Adrenal gland (tissue), 9 donors: ENCODE measurements at regions not wholly inside any gene's neighbourhood (a gene's known extent, or its start where the extent isn't known, plus 50 kb on each side); places are given as distances from the start of the nearest gene placed in this dataset.

ENCODE experiments used
- DNase-seq, 7 donors: peaks; one replicate each; pipeline ENCODE4 v3.0.0-alpha.2; 2019 to 2020
- H3K27ac ChIP-seq, 5 donors: fragments of 200-600 bp; sonication (generic) in 4 of 5; 1 replicate in 3 of 5; 2 replicates in 2 of 5; pipeline versions ENCODE4 v1.5.1 to v1.8.0; 2016 to 2020; ENCODE audit warnings: mild to moderate bottlenecking in 1 of 5
- H3K27me3 ChIP-seq: fragments of 200-600 bp; 2 replicates; pipeline ENCODE4 v1.8.0; 2021
- H3K36me3 ChIP-seq, 2 donors: fragments of 200-600 bp; replicated peaks in 1 of 2; 1 replicate in 1 of 2; 2 replicates in 1 of 2; pipeline versions ENCODE4 v1.5.1 to v1.8.0; 2018 to 2022
- H3K4me1 ChIP-seq, 2 donors: fragments of 200-600 bp; replicated peaks in 1 of 2; 1 replicate in 1 of 2; 2 replicates in 1 of 2; pipeline versions ENCODE4 v1.5.1 to v1.8.0; 2018 to 2021
- H3K4me3 ChIP-seq, 4 donors: fragments of 200-600 bp; sonication (generic) in 3 of 4; one replicate each; pipeline ENCODE4 v1.5.1; 2016 to 2018
- H3K9me3 ChIP-seq, 3 donors: fragments of 200-600 bp; sonication (generic) in 1 of 3; replicated peaks in 1 of 3; 1 replicate in 2 of 3; 2 replicates in 1 of 3; pipeline versions ENCODE4 v1.5.1 to v1.8.0; 2016 to 2021
- POLR2A ChIP-seq, 2 donors: fragments of 450-650 bp; IDR thresholded peaks; one replicate each; pipeline ENCODE4 v1.6.1; 2017; ENCODE audit warnings: antibody characterized with exemption in 2 of 2, mild to moderate bottlenecking in 2 of 2, moderate library complexity in 1 of 2
- WGBS, 4 donors: extraction: QIAGEN DNeasy Blood & Tissue Kit in 2 of 4; methylation state at CpG; one replicate each; pipeline versions ENCODE4 v1.1.5 to v1.1.7; 2013 to 2017; 5-methylcytosine and 5-hydroxymethylcytosine counted together
- intact Hi-C, 2 donors: fragments of 100-400 bp; cut with DNase I; formaldehyde crosslinking; loops; one replicate each; pipeline versions ENCODE4 v1.14.1 to v1.15.0; 2022 to 2023
- TF ChIP-seq, protein P1 (sequence below), 6 experiments: fragments of 450-650 bp in 4 of 6; fragments of 200-600 bp in 2 of 6; sonication (generic) in 1 of 6; IDR thresholded peaks; 1 replicate in 5 of 6; 2 replicates in 1 of 6; pipeline versions ENCODE4 v1.5.1 to v1.8.0; 2016 to 2021; ENCODE audit warnings: antibody characterized with exemption in 6 of 6, mild to moderate bottlenecking in 2 of 6, moderate library complexity in 1 of 6
- donor health status: healthy with polysubstance abuse.
- donor health status: Bipolar disorder and iron deficiency.
- donor health status: DM: yes; HTN: yes; CAD: no.
- donor health status: DM: no; HTN: no; CAD: no.
- donor health status: DM: no; HTN: no; CAD: no.

DNA sequence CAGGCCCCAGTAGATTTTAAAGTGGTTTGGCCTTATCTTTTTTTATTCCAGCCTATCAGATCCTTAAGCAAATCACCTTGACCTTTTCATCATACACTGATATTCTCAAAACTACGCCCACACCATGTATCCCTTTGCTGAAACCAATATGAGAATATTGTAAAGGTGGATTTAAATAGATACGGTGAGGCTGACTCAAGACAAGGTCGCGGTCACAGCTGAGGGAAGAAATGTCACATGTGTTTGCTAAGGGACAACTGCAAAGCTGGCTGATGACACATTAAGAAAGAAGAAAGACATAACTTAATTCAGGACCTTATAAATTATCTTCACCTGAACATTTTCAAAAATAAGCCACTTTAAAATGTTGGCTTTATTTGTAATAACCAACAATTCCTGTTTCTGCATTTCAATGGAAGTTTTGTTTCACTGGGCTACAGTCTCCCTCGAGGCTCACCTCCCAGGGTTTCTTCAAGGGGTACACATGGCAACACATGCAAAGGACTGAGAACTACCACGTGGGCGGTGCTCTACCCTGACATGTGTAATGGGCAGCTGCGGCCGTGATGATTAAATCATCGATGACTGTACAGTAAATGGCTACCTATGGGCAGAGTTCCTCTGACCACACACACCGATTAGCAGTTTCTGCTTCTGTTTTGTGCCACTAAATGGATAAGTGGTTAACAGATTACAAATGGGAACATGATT is 189.5 kb downstream of the SIPA1L2 start:
- DNase-seq: peak in 3 of 7 donors; percentile 10 to 60 (median 27)
- TF ChIP-seq, protein P1, sequence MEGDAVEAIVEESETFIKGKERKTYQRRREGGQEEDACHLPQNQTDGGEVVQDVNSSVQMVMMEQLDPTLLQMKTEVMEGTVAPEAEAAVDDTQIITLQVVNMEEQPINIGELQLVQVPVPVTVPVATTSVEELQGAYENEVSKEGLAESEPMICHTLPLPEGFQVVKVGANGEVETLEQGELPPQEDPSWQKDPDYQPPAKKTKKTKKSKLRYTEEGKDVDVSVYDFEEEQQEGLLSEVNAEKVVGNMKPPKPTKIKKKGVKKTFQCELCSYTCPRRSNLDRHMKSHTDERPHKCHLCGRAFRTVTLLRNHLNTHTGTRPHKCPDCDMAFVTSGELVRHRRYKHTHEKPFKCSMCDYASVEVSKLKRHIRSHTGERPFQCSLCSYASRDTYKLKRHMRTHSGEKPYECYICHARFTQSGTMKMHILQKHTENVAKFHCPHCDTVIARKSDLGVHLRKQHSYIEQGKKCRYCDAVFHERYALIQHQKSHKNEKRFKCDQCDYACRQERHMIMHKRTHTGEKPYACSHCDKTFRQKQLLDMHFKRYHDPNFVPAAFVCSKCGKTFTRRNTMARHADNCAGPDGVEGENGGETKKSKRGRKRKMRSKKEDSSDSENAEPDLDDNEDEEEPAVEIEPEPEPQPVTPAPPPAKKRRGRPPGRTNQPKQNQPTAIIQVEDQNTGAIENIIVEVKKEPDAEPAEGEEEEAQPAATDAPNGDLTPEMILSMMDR (IDR thresholded peaks at IDR 0.05): no peak
- no peak for TF ChIP-seq POLR2A (IDR thresholded peaks at IDR 0.05)
- no peaks in the 10 kb centered on the region for H3K36me3 ChIP-seq
- no peaks in the 10 kb centered on the region for H3K27me3 ChIP-seq
- peak overlapping the region in 1 of 5 donors; percentile 38 for H3K27ac ChIP-seq
- WGBS, 4 donors: 57 to 71% (median 61%) methylated on average over 11 of the region's 11 CpGs
- intact Hi-C loops: no loop called here
- H3K4me1 ChIP-seq: peaks cover 6 to 11% of the 10 kb centered on the region in 2 donors
- no peak overlapping the region for H3K4me3 ChIP-seq
- no peaks in the 10 kb centered on the region for H3K9me3 ChIP-seq

DNA sequence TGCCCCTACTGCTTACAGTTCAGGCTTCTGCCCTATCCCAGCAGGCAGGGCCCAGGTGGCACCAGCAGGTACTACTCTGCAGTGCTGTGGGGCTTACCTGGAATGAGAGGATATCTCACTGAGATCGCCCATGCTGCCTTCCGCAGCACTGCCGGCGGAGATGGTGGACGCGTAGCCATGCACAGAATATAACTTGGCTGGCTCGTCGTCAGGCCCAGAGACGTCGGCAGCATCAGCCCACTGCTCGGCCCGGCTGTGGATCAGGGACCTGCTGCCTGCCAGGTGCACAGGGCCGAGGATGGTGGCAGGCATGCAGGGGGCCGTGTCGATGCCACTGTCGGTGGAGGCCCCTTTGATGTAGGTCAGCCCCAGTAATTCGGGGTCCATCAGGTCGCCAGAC is 190.9 kb downstream of the SIPA1L2 start:
- no peak overlapping the region for H3K4me3 ChIP-seq
- DNase-seq: no peak
- H3K27me3 ChIP-seq: no peaks in the 10 kb centered on the region
- H3K4me1 ChIP-seq: peaks cover 6 to 11% of the 10 kb centered on the region in 2 donors
- H3K9me3 ChIP-seq: no peaks in the 10 kb centered on the region
- intact Hi-C loops: no loop called here
- H3K36me3 ChIP-seq: no peaks in the 10 kb centered on the region
- WGBS, 4 donors: 98 to 100% (median 99%) methylated on average over 10 to 18 of the region's 18 CpGs
- H3K27ac ChIP-seq: no peak overlapping the region
- TF ChIP-seq, protein P1 (IDR thresholded peaks at IDR 0.05): no peak
- no peak for TF ChIP-seq POLR2A (IDR thresholded peaks at IDR 0.05)

DNA sequence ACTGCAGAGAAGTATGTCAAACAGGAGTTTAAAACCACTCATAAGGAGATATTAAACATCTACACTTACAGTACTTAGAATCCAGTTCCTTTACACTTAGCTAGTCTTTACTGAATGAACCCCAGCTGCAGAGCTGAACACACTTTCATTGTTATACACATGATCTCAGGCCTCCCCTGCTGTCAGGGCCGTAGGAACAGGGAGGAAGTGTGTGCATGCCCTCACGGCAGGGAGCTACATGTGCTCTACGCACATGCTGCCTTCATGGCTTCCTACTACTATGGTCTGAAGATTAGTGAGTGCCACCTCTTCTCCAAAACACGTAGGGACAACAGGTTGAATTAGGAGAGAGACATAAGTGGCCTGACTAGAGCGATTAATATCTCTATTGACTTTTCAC is 191.5 kb downstream of the SIPA1L2 start:
- DNase-seq: no peak
- intact Hi-C loops: no loop called here
- Histone ChIP-seq H3K4me1 (peaks cover 6 to 11% of the 10 kb centered on the region in 2 donors), H3K9me3 (no peaks in the 10 kb centered on the region), H3K36me3 (no peaks in the 10 kb centered on the region), H3K27me3 (no peaks in the 10 kb centered on the region), H3K4me3 (no peak overlapping the region), H3K27ac (no peak overlapping the region)
- 81 to 90% (median 85%) methylated on average over 5 of the region's 5 CpGs for WGBS, 4 donors
- no peak for TF ChIP-seq POLR2A (IDR thresholded peaks at IDR 0.05)
- TF ChIP-seq, protein P1 (IDR thresholded peaks at IDR 0.05): no peak

DNA sequence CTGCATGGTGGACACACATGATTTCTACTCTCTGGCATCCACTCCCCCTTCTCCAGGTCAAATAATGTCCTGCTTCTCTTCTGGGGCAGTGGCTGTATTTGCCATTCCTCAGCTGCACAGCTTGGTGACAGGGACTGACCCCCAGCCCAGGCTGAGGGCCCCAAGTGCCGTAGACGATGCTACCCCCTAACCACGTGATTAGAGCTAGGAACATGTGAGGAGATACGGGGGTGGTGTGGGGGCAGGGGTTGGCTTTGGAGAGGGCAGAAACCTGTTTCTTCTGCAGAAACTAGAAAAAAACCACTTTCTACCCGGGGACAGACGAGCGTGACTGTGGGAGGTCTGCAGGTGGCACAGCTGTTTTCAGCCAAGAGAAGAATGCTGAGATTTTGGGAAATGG is 192.4 kb downstream of the SIPA1L2 start:
- DNase-seq: no peak

More for the DNA sequence above, 192.4 kb downstream of the SIPA1L2 start:
- intact Hi-C loops: no loop called here
- H3K9me3 ChIP-seq: no peaks in the 10 kb centered on the region
- H3K4me1 ChIP-seq: peaks cover 6 to 11% of the 10 kb centered on the region in 2 donors
- H3K4me3 ChIP-seq: no peak overlapping the region
- WGBS, 4 donors: 95 to 100% (median 96%) methylated on average over 5 to 7 of the region's 7 CpGs
- H3K36me3 ChIP-seq: no peaks in the 10 kb centered on the region
- H3K27ac ChIP-seq: no peak overlapping the region
- TF ChIP-seq POLR2A (IDR thresholded peaks at IDR 0.05): no peak
- TF ChIP-seq, protein P1 (IDR thresholded peaks at IDR 0.05): no peak
- no peaks in the 10 kb centered on the region for H3K27me3 ChIP-seq
